ENCODE measurements at regions not wholly inside any gene's neighbourhood (a gene's known extent, or its start where the extent isn't known, plus 50 kb on each side); places are given as distances from the start of the nearest gene placed in this dataset.
"Not testable (repeated sequence)": the region's sequence is repeated elsewhere in the genome, so short reads cannot be mapped to it uniquely, and the experiment has no call there.

GRCh38 chr22:12603833-12604232 lies 2924.2 kb upstream of the OR11H1 start:
- H3K4me3 ChIP-seq (ENCODE audit: control insufficient read depth in 2 of 3, extremely low read depth in 1 of 3, insufficient read depth in 2 of 3, low read depth in 1 of 3, low read length in 3 of 3); dilution Hi-C loops (cut with MboI; ENCODE audit: extremely low pct_ligation_motif_present, low sequenced_read_pairs); H2AFZ ChIP-seq (ENCODE audit: control insufficient read depth, low read length); H3K9me1 ChIP-seq (ENCODE audit: control insufficient read depth, extremely low read depth, insufficient read depth, low read length); DNase-seq (ENCODE audit: low read depth, low spot score); H3K9ac ChIP-seq (ENCODE audit: control insufficient read depth, extremely low read depth, insufficient read depth, low read length); H3K27ac ChIP-seq (ENCODE audit: control insufficient read depth, insufficient read depth, low read length); H3K79me2 ChIP-seq (ENCODE audit: control insufficient read depth, insufficient read depth, low read length); H4K20me1 ChIP-seq (ENCODE audit: control insufficient read depth, extremely low read depth, insufficient read depth, low read length); H3K4me2 ChIP-seq (ENCODE audit: control insufficient read depth, extremely low read depth, insufficient read depth, low read depth, low read length); FAIRE-seq; H3K4me1 ChIP-seq (ENCODE audit: control insufficient read depth, extremely low read depth, insufficient read depth, low read length); H3K27me3 ChIP-seq (ENCODE audit: control insufficient read depth, extremely low read depth, insufficient read depth, low read length); H3K36me3 ChIP-seq (ENCODE audit: control insufficient read depth in 2 of 2, extremely low read depth in 1 of 2, insufficient read depth in 2 of 2, low read length in 2 of 2): not testable (repeated sequence)
- H3K9me3 ChIP-seq (ENCODE audit: control insufficient read depth, low read depth, low read length), result peaks cover 15% of the 10 kb centered on the region

GRCh38 chr22:12608454-12608853 lies 2919.5 kb upstream of the OR11H1 start:
- H3K9ac ChIP-seq (ENCODE audit: control insufficient read depth, extremely low read depth, insufficient read depth, low read length); FAIRE-seq; H4K20me1 ChIP-seq (ENCODE audit: control insufficient read depth, extremely low read depth, insufficient read depth, low read length); H3K4me2 ChIP-seq (ENCODE audit: control insufficient read depth, extremely low read depth, insufficient read depth, low read depth, low read length); DNase-seq (ENCODE audit: low read depth, low spot score); H3K27me3 ChIP-seq (ENCODE audit: control insufficient read depth, extremely low read depth, insufficient read depth, low read length); H3K79me2 ChIP-seq (ENCODE audit: control insufficient read depth, insufficient read depth, low read length); H2AFZ ChIP-seq (ENCODE audit: control insufficient read depth, low read length); H3K4me1 ChIP-seq (ENCODE audit: control insufficient read depth, extremely low read depth, insufficient read depth, low read length); H3K36me3 ChIP-seq (ENCODE audit: control insufficient read depth in 2 of 2, extremely low read depth in 1 of 2, insufficient read depth in 2 of 2, low read length in 2 of 2); H3K9me1 ChIP-seq (ENCODE audit: control insufficient read depth, extremely low read depth, insufficient read depth, low read length); H3K9me3 ChIP-seq (ENCODE audit: control insufficient read depth, low read depth, low read length); H3K4me3 ChIP-seq (ENCODE audit: control insufficient read depth in 2 of 3, extremely low read depth in 1 of 3, insufficient read depth in 2 of 3, low read depth in 1 of 3, low read length in 3 of 3); dilution Hi-C loops (cut with MboI; ENCODE audit: extremely low pct_ligation_motif_present, low sequenced_read_pairs); H3K27ac ChIP-seq (ENCODE audit: control insufficient read depth, insufficient read depth, low read length): not testable (repeated sequence)

- no peak for DNase-seq (ENCODE audit: low read depth, low spot score)
- H3K9ac ChIP-seq (ENCODE audit: control insufficient read depth, extremely low read depth, insufficient read depth, low read length), result no peak overlapping the region
- H3K27me3 ChIP-seq (ENCODE audit: control insufficient read depth, extremely low read depth, insufficient read depth, low read length), result no peaks in the 10 kb centered on the region
- TF ChIP-seq CTCF (optimal IDR thresholded peaks at IDR 0.05 in 1 of 3, IDR thresholded peaks at IDR 0.05 in 1 of 3, conservative IDR thresholded peaks at IDR 0.05 in 1 of 3; ENCODE audit: extremely low read depth in 1 of 3, insufficient read depth in 2 of 3, low read length in 3 of 3) (no peak), EZH2 (IDR thresholded peaks at IDR 0.05; ENCODE audit: low read length) (no peak)
- H3K9me1 ChIP-seq (ENCODE audit: control insufficient read depth, extremely low read depth, insufficient read depth, low read length), result no peaks in the 10 kb centered on the region
- H2AFZ ChIP-seq (ENCODE audit: control insufficient read depth, low read length), result no peak overlapping the region
- no peak overlapping the region for H3K4me3 ChIP-seq (ENCODE audit: control insufficient read depth in 2 of 3, extremely low read depth in 1 of 3, insufficient read depth in 2 of 3, low read depth in 1 of 3, low read length in 3 of 3)
- FAIRE-seq, result no peak
- dilution Hi-C loops (cut with MboI; ENCODE audit: extremely low pct_ligation_motif_present, low sequenced_read_pairs), result no loop called here
- H3K79me2 ChIP-seq (ENCODE audit: control insufficient read depth, insufficient read depth, low read length), result no peaks in the 10 kb centered on the region
- H3K4me1 ChIP-seq (ENCODE audit: control insufficient read depth, extremely low read depth, insufficient read depth, low read length), result no peaks in the 10 kb centered on the region
- no peaks in the 10 kb centered on the region for H3K36me3 ChIP-seq (ENCODE audit: control insufficient read depth in 2 of 2, extremely low read depth in 1 of 2, insufficient read depth in 2 of 2, low read length in 2 of 2)
- H3K27ac ChIP-seq (ENCODE audit: control insufficient read depth, insufficient read depth, low read length), result no peak overlapping the region
- H3K9me3 ChIP-seq (ENCODE audit: control insufficient read depth, low read depth, low read length), result no peaks in the 10 kb centered on the region
- H4K20me1 ChIP-seq (ENCODE audit: control insufficient read depth, extremely low read depth, insufficient read depth, low read length), result no peaks in the 10 kb centered on the region
- no peak overlapping the region for H3K4me2 ChIP-seq (ENCODE audit: control insufficient read depth, extremely low read depth, insufficient read depth, low read depth, low read length)
These were observed 2914.8 kb upstream of the OR11H1 start for GRCh38 chr22:12613199-12613598.

- H3K79me2 ChIP-seq (ENCODE audit: control insufficient read depth, insufficient read depth, low read length); FAIRE-seq; dilution Hi-C loops (cut with MboI; ENCODE audit: extremely low pct_ligation_motif_present, low sequenced_read_pairs): not testable (repeated sequence)
These were observed 2914.1 kb upstream of the OR11H1 start for GRCh38 chr22:12613907-12614306.

More at GRCh38 chr22:12613907-12614306, 2914.1 kb upstream of the OR11H1 start:
- not testable (repeated sequence) for H2AFZ ChIP-seq (ENCODE audit: control insufficient read depth, low read length); H3K4me2 ChIP-seq (ENCODE audit: control insufficient read depth, extremely low read depth, insufficient read depth, low read depth, low read length); H4K20me1 ChIP-seq (ENCODE audit: control insufficient read depth, extremely low read depth, insufficient read depth, low read length); H3K27ac ChIP-seq (ENCODE audit: control insufficient read depth, insufficient read depth, low read length); H3K9me3 ChIP-seq (ENCODE audit: control insufficient read depth, low read depth, low read length); H3K4me3 ChIP-seq (ENCODE audit: control insufficient read depth in 2 of 3, extremely low read depth in 1 of 3, insufficient read depth in 2 of 3, low read depth in 1 of 3, low read length in 3 of 3); H3K9ac ChIP-seq (ENCODE audit: control insufficient read depth, extremely low read depth, insufficient read depth, low read length); H3K36me3 ChIP-seq (ENCODE audit: control insufficient read depth in 2 of 2, extremely low read depth in 1 of 2, insufficient read depth in 2 of 2, low read length in 2 of 2); H3K9me1 ChIP-seq (ENCODE audit: control insufficient read depth, extremely low read depth, insufficient read depth, low read length); DNase-seq (ENCODE audit: low read depth, low spot score); H3K27me3 ChIP-seq (ENCODE audit: control insufficient read depth, extremely low read depth, insufficient read depth, low read length); H3K4me1 ChIP-seq (ENCODE audit: control insufficient read depth, extremely low read depth, insufficient read depth, low read length)

All from keratinocyte (primary cell).